Gastrocnemius medialis (tissue), 4 donors: ENCODE measurements at regions not wholly inside any gene's neighbourhood (a gene's known extent, or its start where the extent isn't known, plus 50 kb on each side); places are given as distances from the start of the nearest gene placed in this dataset.
"Not testable (repeated sequence)": the region's sequence is repeated elsewhere in the genome, so short reads cannot be mapped to it uniquely, and the experiment has no call there.

ENCODE experiments used
- ATAC-seq, 2 donors: fragments of 150-250 bp; one replicate each; pipeline ENCODE4 v1.9.1; 2016
- DNase-seq, 2 donors: peaks; one replicate each; pipeline ENCODE4 v3.0.0-alpha.2; 2019
- H3K27ac ChIP-seq, 4 donors: fragments of 200-600 bp; sonication (generic); 1 replicate in 1 of 4; 2 replicates in 3 of 4; pipeline ENCODE4 v1.5.1; 2016 to 2018; ENCODE audit warnings: mild to moderate bottlenecking in 2 of 4, moderate library complexity in 1 of 4
- H3K27me3 ChIP-seq, 3 donors: fragments of 200-600 bp; sonication (generic) in 2 of 3; 1 replicate in 1 of 3; 2 replicates in 2 of 3; pipeline versions ENCODE4 v1.5.1 to v1.6.0; 2016 to 2019; ENCODE audit warnings: mild to moderate bottlenecking in 1 of 3, moderate library complexity in 1 of 3
- H3K36me3 ChIP-seq, 2 donors: fragments of 200-600 bp; sonication (generic) in 1 of 2; one replicate each; pipeline ENCODE4 v1.5.1; 2017 to 2018
- H3K4me1 ChIP-seq, 2 donors: fragments of 200-600 bp; sonication (generic) in 1 of 2; one replicate each; pipeline ENCODE4 v1.5.1; 2016 to 2017; ENCODE audit warnings: mild to moderate bottlenecking in 2 of 2
- H3K4me3 ChIP-seq, 4 donors: fragments of 200-600 bp; sonication (generic) in 3 of 4; 1 replicate in 1 of 4; 2 replicates in 3 of 4; pipeline ENCODE4 v1.5.1; 2016 to 2019; ENCODE audit warnings: mild to moderate bottlenecking in 2 of 4
- H3K9me3 ChIP-seq, 3 donors: fragments of 200-600 bp; sonication (generic) in 2 of 3; 1 replicate in 1 of 3; 2 replicates in 2 of 3; pipeline ENCODE4 v1.5.1; 2016 to 2019
- POLR2A ChIP-seq, 2 donors: fragments of 450-650 bp; IDR thresholded peaks; one replicate each; pipeline ENCODE4 v1.6.1; 2017; ENCODE audit warnings: antibody characterized with exemption in 2 of 2, mild to moderate bottlenecking in 2 of 2, moderate library complexity in 2 of 2
- in situ Hi-C, 4 donors: fragments of 200-750 bp; cut with MboI; loops; one replicate each; pipeline versions ENCODE4 v1.15.0 to v1.8.0; 2017; ENCODE audit warnings: low sequenced_read_pairs in 4 of 4
- intact Hi-C: fragments of 100-400 bp; cut with DNase I; formaldehyde crosslinking; loops from one replicate; pipeline ENCODE4 v1.15.1; 2023; ENCODE audit warnings: low total_unique reads

DNA sequence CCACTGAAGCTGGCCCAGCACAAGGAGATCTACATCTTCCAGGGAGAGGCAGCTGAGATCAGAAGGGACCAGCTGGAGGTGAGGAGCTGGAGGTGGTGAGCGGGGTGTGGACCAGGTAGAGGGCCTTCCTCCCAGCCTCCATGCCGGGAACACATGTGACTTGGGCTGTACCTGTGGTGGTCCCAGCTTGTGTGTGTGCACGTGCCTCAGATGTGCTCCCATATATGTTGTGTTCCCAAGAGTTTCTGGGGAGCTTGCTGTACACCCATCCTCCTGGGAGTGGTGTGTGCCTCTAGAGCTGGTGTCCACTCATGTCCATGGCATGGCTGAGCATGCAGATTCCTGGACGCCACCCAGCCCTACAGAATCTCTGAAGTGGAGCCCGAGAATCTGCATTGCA, 183.7 kb upstream of the AKAP13 start:
- H3K4me3 ChIP-seq, ATAC-seq, H3K9me3 ChIP-seq, H3K4me1 ChIP-seq, H3K27ac ChIP-seq, H3K27me3 ChIP-seq, intact Hi-C loops, H3K36me3 ChIP-seq, DNase-seq, in situ Hi-C loops: not testable (repeated sequence)

DNA sequence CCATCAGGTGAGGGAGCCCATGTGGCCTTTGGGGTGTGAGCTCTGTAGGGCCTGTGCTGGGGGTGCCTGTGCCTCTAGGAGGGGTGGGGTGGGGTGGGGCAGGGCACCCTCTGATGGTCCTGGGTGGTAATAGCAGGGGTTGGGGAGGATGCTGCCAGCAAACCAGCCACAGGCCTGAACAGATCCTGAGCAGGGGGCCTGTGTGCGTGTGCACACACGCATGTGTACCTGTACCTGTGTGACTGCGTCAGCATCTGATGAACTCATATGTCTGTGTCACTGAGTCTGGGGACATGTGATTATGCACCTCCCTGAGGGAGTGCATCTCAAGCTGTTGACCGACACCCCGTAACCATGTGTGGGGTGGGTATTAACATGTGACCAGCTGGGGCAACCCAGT, 182.8 kb upstream of the AKAP13 start:
- ATAC-seq, intact Hi-C loops, H3K4me3 ChIP-seq, DNase-seq, H3K4me1 ChIP-seq, H3K27me3 ChIP-seq, in situ Hi-C loops, H3K9me3 ChIP-seq, H3K27ac ChIP-seq, H3K36me3 ChIP-seq: not testable (repeated sequence)

DNA sequence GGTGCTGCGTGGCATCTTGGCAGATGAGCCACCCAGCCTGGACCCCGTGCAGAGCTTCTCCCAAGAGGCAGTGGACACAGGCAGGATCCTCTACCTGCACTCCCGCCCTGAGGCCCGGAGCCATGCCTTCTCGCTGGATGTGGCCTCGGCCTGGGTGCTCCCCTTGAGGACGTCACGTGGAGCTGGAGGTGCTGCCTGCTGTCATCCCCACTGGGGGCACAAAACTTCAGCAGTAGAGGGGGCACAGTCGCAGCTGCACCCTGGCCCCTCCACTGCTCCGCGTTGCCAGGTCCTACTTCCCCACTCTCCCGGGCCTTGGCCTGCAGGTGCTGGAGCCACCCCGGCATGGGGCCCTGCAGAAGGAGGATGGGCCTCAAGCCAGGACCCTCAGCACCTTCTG, 182.0 kb upstream of the AKAP13 start:
- H3K4me1 ChIP-seq, H3K36me3 ChIP-seq, DNase-seq, intact Hi-C loops, H3K9me3 ChIP-seq, H3K27me3 ChIP-seq, in situ Hi-C loops, H3K27ac ChIP-seq, H3K4me3 ChIP-seq, ATAC-seq: not testable (repeated sequence)

DNA sequence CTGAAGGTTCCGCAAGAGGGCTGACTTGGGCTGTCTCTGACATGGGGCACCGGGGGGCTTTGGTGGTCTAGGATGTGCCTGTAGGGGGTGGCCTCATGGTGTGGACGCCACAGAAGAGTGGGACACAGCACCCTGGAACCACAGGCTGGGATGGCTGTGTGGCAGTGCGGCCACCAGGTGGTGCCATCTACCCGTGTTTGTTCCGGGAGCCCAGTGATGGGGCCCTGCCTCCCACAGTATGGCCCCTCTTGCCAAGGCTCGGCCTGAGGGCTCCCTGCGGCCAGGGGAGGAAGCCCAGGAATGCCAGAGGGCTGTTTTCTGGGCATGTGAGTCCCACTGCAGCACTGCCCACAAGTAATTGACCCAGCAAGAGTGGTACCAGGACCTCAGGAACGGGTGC, 180.2 kb upstream of the AKAP13 start:
- DNase-seq, H3K27ac ChIP-seq, H3K9me3 ChIP-seq, H3K36me3 ChIP-seq, in situ Hi-C loops, intact Hi-C loops, H3K4me3 ChIP-seq, H3K4me1 ChIP-seq, H3K27me3 ChIP-seq: not testable (repeated sequence)
- peak; percentile 85 to 95 for ATAC-seq

GRCh38 chr15:85201118-85201793, 179.1 kb upstream of the AKAP13 start:
- H3K27me3 ChIP-seq, in situ Hi-C loops, ATAC-seq, intact Hi-C loops, H3K9me3 ChIP-seq, H3K27ac ChIP-seq, DNase-seq, H3K4me1 ChIP-seq, H3K36me3 ChIP-seq, H3K4me3 ChIP-seq: not testable (repeated sequence)

DNA sequence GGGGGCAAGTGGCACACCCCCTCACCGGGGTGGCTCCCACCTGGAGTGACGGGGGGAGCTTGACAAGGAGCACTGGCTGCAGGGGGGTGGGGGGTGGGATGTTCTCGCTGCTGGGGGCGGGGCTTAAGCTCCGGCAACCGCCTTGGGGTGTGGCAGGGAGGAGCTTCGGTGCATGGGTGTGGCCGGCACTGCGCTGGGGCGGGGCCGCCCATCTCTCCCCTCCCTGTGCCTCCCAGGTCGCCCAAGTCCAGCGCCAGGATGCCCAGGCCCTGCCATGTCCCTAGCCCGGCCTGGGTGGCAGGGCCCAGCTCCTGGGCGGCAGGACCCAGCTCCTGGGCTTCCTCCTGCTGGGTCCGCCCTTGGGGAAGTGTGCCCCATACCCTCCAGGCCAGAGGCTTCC, 175.9 kb upstream of the AKAP13 start:
- H3K4me3 ChIP-seq, H3K9me3 ChIP-seq, H3K36me3 ChIP-seq, H3K27me3 ChIP-seq, DNase-seq, H3K27ac ChIP-seq, in situ Hi-C loops, ATAC-seq, H3K4me1 ChIP-seq, intact Hi-C loops: not testable (repeated sequence)

GRCh38 chr15:85233791-85234325, 146.5 kb upstream of the AKAP13 start:
- ATAC-seq, H3K27ac ChIP-seq, H3K4me1 ChIP-seq, H3K27me3 ChIP-seq, DNase-seq, H3K9me3 ChIP-seq, H3K36me3 ChIP-seq, intact Hi-C loops, in situ Hi-C loops: not testable (repeated sequence)
- H3K4me3 ChIP-seq: peak overlapping the region; percentile 40 to 60 (median 54)

DNA sequence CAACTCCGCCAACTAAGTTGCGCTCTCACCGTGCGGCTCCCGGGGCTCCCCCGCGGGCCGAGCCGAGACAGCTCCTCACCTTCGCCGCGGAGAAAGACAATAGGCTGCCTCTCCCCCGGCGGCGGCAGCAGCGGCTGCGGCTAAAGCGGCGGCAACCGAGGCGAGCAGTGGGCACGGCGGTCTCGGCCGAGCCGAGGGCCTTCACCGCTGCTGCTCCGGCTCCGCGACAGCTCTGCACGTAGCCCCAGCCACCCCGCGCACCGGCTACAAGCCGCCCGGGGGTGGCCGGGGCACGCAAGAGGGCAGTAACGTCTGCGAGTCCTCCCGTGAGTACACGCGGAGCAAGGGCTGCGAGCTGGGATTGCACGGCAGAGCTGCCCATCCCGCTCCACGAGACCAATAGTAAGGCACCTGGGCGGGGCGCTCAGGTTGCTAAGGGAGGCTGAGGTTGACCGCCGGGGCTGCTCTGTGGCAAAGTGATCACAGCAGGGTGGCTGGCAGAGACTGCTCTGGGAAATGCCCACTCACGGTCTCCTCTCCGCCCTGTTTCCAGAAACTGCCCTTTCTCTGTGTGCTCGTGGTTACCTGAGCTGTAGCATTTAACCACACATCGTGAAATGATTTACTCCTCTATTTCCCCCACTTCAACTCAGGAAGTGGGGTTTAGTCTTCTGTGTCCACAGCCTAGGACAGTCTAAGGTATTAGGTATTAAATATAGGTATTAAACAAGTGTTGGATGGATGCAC, 145.8 kb upstream of the AKAP13 start:
- H3K27me3 ChIP-seq, ATAC-seq, DNase-seq, H3K9me3 ChIP-seq, intact Hi-C loops, H3K4me1 ChIP-seq, H3K36me3 ChIP-seq, in situ Hi-C loops: not testable (repeated sequence)
- Histone ChIP-seq H3K27ac (peak overlapping the region in 3 of 4 donors; percentile 65 to 74 (median 72)), H3K4me3 (peak overlapping the region in 1 of 4 donors; percentile 35)
- peak in 1 of 2 donors; percentile 33 for TF ChIP-seq POLR2A (IDR thresholded peaks at IDR 0.05)

DNA sequence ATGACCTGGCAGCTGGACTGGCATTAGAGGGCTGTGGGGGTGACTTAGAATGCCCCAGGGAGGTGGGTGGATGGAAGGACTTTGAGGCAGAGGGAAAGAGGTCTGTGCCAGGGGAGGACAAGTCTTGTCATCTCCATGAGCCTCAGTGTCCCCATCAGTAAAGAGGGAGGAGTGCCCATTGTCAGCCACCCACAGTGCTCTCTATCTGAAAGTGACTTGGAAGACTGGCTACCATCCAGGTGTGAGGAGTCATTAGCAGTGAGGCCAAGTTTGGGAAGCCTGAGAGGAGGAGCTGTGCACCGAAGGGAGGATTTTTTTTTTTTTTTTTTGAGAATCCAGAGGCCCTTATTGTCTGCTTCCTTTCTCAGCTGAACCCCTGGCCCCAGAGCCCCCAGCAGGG, 136.3 kb upstream of the AKAP13 start:
- ATAC-seq, H3K4me1 ChIP-seq, H3K27ac ChIP-seq, DNase-seq, in situ Hi-C loops, H3K4me3 ChIP-seq, H3K36me3 ChIP-seq, H3K9me3 ChIP-seq, intact Hi-C loops, H3K27me3 ChIP-seq: not testable (repeated sequence)

DNA sequence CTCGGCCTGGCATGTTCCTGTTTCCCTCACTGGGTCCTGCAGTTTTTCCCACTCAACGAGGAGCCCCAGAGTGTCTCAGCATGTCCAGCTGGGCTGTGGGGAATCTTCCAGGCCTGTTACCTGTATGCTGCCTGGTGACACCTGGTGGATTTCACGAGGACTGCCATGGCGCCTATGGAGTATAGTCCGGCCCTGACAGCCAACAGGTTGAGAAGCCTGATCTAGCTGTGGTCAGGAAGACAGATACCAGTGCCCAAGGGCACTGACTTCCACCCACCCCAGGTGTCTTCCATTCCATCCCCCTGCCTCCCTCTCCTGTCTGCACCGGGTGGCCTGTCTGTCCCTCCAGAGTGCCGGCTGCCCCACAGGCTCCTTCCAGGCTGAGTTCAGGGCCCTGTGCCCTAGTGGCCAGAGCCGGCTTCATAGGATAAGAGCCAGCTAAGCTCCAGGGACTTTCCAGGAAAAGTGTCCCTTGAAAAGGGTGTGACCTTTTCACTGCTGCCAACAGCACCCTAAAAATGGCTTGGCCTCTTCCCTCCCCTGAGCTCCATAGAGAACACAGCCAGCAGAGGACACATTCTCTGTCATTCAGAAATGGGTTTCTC, 129.4 kb upstream of the AKAP13 start:
- H3K27me3 ChIP-seq, H3K36me3 ChIP-seq, in situ Hi-C loops, H3K27ac ChIP-seq, H3K9me3 ChIP-seq, H3K4me3 ChIP-seq, ATAC-seq, intact Hi-C loops, H3K4me1 ChIP-seq, DNase-seq: not testable (repeated sequence)

DNA sequence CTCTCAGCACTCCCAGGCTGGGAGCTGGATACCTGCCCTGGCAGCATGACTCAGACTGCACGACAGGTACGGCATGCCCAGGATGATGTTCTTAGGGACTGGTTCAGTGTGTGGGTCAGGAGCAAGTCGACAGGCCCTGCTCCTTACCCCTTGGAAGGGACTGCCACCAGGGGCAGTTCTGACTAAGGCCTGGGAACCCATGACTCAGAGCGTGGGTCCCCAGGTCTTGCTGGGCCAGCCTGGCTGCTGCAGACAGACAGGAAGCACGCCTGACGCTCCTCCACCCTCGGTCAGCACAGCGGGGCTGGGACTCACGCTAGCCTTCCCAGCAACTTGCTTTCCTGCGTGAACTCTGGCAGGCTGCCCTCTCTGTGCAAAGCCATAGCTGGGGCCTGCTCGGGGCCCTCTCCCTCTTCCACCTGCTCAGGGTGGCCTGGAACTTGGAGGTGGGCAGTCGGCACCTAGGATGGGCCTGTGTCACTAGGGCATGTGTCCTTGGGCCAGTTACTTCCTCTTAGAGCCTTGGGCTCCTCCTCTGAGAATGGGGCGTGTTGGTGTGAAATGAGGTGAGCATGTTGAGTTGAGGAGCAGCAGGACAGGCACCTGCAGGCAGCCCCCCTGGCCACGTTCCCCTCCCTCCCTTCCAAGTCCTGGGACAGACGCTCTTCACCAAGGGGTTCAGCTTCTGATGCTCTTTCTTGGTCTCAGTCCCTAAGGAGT, 127.0 kb upstream of the AKAP13 start:
- H3K4me3 ChIP-seq, H3K27me3 ChIP-seq, H3K36me3 ChIP-seq, ATAC-seq, H3K9me3 ChIP-seq, intact Hi-C loops, in situ Hi-C loops, DNase-seq, H3K27ac ChIP-seq: not testable (repeated sequence)
- H3K4me1 ChIP-seq: peaks cover 8 to 13% of the 10 kb centered on the region in 2 donors
